NCI-H82 (cell line): ENCODE measurements at regions not wholly inside any gene's neighbourhood (a gene's known extent, or its start where the extent isn't known, plus 50 kb on each side); places are given as distances from the start of the nearest gene placed in this dataset.

Experiments used
- DNase-seq: peaks from one replicate; lab custom pipeline; 2025; lab: John Stamatoyannopoulos, UW

DNA sequence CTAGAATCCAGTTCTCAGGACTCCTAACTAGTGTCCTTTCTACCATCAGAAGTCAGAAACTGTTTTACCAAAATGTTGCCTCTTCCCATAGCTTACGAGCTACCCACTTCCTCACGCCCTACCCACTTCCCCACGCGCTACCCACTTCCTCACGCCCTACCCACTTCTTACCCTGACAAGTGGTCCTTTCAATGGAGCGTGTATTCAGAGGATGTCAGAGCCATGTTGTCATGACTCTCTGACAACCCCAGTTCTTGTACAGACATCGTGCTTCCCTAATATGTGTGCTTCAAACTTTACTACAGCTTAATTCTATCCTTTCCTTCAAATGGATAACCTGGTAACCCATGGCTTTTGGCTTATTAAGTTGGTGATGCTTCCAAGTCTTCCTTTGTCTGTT lies 84.8 kb upstream of the PHF14 start:
- no peak for DNase-seq

DNA sequence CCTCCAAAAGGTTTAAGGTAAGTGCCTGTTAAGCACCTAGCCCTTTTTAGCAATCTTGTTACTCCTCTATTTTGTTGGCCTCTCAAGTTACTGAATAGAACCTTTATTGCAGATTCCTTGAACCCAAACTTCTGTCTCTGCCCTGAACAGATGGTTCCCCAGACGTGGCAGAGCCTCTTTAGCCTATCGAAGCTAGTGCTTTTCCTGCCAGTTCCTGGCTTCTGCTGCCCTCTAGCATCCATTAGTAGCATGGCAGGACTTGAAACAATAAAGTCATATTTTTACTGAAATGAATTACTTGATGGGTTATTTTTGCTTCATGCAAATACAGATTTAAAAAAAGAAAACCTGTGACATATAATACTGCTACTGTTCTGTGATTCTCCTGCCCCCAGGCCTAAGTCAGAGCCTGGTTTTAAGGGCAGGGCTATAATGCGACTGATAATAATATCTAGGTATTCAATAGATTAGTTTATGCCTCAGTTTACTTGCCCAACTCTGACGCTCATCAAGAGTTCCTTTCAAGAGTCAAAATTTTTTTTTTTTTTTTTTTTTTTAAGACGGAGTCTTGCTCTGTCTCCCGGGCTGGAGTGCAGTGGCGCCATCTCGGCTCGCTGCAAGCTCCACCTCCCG lies 84.3 kb upstream of the PHF14 start:
- DNase-seq, result peak; percentile 93

DNA sequence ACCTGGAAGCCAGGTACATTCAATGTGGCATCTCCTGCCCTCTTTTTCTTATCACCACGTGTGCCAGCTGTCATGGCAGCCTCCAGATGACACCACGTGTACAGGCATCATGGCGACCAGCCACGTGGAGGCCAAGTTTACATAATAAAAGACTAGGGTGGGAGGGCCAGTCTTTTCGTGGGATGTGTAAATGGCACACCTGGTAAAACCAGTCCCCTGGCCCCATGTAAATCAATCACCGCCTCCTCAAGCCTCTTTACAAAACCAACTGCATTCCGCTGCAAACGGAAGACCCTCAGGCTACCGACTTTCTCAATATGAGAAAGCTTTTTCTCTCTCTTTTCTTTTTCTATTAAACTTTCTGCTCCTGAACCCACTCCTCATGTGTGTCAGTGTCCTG lies 65.1 kb upstream of the PHF14 start:
- DNase-seq, result no peak

DNA sequence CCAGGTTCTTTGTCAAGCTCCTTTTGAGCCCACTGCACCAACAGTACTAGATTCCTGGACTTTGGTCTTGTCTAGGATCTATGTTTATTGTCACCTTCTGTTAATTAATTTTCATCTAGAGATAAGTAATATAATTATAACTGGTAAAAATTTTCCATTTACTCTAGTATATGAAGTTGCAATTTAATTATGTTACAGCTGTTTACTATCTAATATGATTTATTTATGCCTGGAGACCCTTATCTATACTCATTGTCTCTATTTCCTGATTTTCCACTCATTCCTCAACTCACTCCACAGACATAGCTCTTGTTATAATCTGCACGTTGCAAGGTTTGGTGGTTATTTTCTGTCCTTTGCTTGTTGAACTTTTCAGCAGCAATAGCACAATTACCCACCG lies 63.2 kb upstream of the PHF14 start:
- no peak for DNase-seq

DNA sequence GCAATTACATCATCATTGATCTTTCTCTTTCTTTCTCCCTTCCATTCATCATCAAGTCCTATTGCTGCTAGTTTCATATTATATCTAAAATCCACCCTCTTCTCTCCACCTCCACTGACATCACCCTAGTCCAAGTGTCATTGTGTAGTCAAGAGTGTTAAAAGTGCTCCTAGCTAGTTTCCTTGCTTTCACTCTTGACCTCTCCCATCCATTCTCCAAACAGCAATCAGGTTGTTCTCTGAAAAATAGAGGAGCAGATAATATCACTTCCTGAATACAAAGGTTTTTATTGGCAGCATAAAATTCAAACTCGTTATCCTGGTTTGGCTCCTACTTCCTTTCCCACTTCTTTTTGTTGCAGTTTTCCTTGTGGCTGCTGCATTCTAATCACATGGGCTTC lies 61.6 kb upstream of the PHF14 start:
- no peak for DNase-seq

DNA sequence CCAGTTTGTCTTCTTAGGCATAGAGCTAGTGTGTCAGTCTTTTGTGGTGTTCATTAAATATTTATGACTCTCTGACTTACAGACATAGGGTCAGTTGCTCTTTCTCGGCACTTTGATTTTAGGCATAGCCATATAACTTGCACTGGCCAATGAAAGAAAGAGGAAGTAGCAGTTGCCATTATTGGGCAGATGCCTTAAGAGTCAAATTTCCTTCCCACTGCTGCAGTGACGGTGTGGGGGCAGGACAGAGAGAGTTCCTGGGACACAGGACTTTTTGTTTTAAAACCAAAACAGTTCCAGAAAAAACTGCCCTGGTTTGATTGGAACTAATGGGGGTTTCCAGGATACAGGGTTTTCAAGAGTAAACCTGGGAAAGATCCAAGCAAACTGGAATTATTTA lies 60.2 kb upstream of the PHF14 start:
- no peak for DNase-seq

DNA sequence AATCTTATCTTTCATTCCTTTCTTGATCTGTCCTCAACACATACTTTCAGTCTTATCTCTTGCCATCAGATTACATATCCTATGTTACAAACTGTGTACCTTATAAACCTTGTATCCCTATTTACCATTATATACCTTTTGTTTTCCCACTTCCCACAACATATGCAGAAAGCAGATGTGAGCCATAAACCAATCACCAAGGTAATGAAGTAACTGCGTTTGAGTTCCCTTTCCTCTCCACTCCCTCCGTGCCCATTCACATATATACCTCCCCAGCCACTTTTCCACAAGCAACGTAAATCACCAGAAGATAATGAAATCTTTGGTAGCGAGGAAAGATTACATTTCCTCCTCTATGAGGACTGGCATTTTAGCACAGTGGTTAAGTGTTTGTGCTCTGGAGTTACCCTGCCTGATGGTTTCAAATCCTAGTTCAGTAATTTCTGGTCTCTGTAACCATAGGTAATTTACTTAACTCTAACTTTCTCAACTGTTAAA lies 55.5 kb upstream of the PHF14 start:
- DNase-seq, result peak; percentile 57

DNA sequence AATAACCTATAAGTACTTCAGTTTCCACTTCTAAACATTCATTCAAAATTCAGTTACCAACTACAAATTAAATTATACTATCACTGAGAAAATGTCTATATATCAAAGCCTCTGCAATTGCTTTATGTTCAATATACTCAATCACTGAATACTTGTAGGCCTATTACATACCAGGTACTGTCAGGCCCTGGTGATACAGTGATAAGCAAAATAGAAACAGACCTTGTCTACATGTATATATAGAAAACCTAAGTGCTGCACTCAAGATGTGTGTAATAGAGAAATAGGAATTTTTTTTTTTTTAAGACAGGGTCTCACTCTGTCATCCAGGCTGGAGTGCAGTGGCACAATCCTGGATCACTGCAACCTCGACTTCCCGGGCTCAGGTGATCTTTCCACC lies 53.7 kb upstream of the PHF14 start:
- peak; percentile 43 for DNase-seq
